HCT116 (cell line): ENCODE measurements at regions not wholly inside any gene's neighbourhood (a gene's known extent, or its start where the extent isn't known, plus 50 kb on each side); places are given as distances from the start of the nearest gene placed in this dataset.

Experiments used
- ATAC-seq: fragments of 200-7000 bp; cut with Tn5 transposase; 2 replicates; pipeline ENCODE4 v1.9.1; 2020; ENCODE audit warnings: mild to moderate bottlenecking, moderate library complexity
- BruUV-seq: library from RNA; stranded (reverse); fragments of 400-500 nt; replicated peaks from 2 replicates; lab custom pipeline; 2021; lab: Mats Ljungman, UMichigan
- CTCF ChIA-PET: fragments of 300-600 bp; sonication (Branson Sonifier 250); formaldehyde crosslinking; loops from one replicate; lab custom pipeline; 2021; ENCODE audit warnings: antibody characterized with exemption; lab: Charles Lee
- POLR2A ChIA-PET: fragments of 300-600, 350-600 bp; sonication (Branson Sonifier 250); formaldehyde crosslinking; loops from one replicate; lab custom pipeline; 2021; ENCODE audit warnings: antibody characterized with exemption; lab: Charles Lee
- RAD21 ChIA-PET, 2 experiments: fragments of 300-600 bp; sonication (Branson Sonifier 250); formaldehyde crosslinking; loops; one replicate each; lab custom pipeline; 2023; ENCODE audit warnings: low total read pairs in 2 of 2; ENCODE audit not compliant: uncharacterized antibody in 2 of 2, unreplicated experiment in 2 of 2, low non-redundant PET in 1 of 2; lab: Charles Lee
- DNase-seq: peaks from one replicate; pipeline ENCODE4 v3.0.0-alpha.2; 2010; ENCODE audit warnings: low read depth, low spot score
- H2AFZ ChIP-seq: fragments of 200-600 bp; shearing (Covaris generic), sonication (generic); 2 replicates; pipeline ENCODE4 v1.6.1; 2017; ENCODE audit warnings: low read depth, mixed run types, mixed read lengths, antibody characterized with exemption, low read length; ENCODE audit not compliant: poor library complexity, severe bottlenecking
- H3K27ac ChIP-seq: 2 replicates; pipeline ENCODE4 v1.5.1; 2012; ENCODE audit warnings: low read depth, low read length
- H3K27me3 ChIP-seq: fragments of 200-600 bp; sonication (generic); 2 replicates; pipeline ENCODE4 v1.6.1; 2016; ENCODE audit warnings: mixed run types, low read length, mixed read lengths; ENCODE audit not compliant: insufficient read depth
- H3K36me3 ChIP-seq, 2 experiments: fragments of 200-500 bp in 1 of 2; fragments of 200-600 bp in 1 of 2; sonication (Bioruptor generic) in 1 of 2; sonication (generic) in 1 of 2; 2 replicates each; pipeline versions ENCODE4 v1.5.1 to v1.6.1; 2014 to 2016; ENCODE audit warnings: low read length in 2 of 2, inconsistent platforms in 1 of 2, mixed read lengths in 1 of 2, mixed run types in 1 of 2; ENCODE audit not compliant: insufficient read depth in 2 of 2, control insufficient read depth in 1 of 2
- H3K4me1 ChIP-seq, 2 experiments: fragments of 200-600 bp in 1 of 2; sonication (generic) in 1 of 2; 2 replicates each; pipeline versions ENCODE4 v1.5.1 to v1.6.1; 2012 to 2017; ENCODE audit warnings: low read length in 2 of 2, inconsistent platforms in 1 of 2, mild to moderate bottlenecking in 1 of 2, mixed read lengths in 1 of 2, mixed run types in 1 of 2, moderate library complexity in 1 of 2; ENCODE audit not compliant: insufficient read depth in 2 of 2, control insufficient read depth in 1 of 2
- H3K4me2 ChIP-seq: fragments of 200-600 bp; sonication (generic); 2 replicates; pipeline ENCODE4 v1.6.1; 2017; ENCODE audit warnings: mixed run types, low read length, mixed read lengths
- H3K4me3 ChIP-seq, 2 experiments: fragments of 200-600 bp in 1 of 2; sonication (generic) in 1 of 2; replicated peaks in 1 of 2; 2 replicates each; pipeline ENCODE4 v1.5.1; 2011 to 2016; ENCODE audit warnings: low read length in 2 of 2, control low read depth in 1 of 2, low read depth in 1 of 2, mild to moderate bottlenecking in 1 of 2, mixed read lengths in 1 of 2, mixed run types in 1 of 2
- H3K79me2 ChIP-seq: fragments of 200-600 bp; sonication (generic); 2 replicates; pipeline ENCODE4 v1.6.1; 2017; ENCODE audit warnings: mild to moderate bottlenecking, mixed run types, low read length, moderate library complexity, mixed read lengths; ENCODE audit not compliant: insufficient read depth
- H3K9ac ChIP-seq: fragments of 200-600 bp; sonication (generic); 2 replicates; pipeline ENCODE4 v1.6.1; 2016; ENCODE audit warnings: low read length, mixed read lengths
- H3K9me2 ChIP-seq: fragments of 200-600 bp; sonication (generic), shearing (Covaris generic); 2 replicates; pipeline ENCODE4 v1.6.1; 2017; ENCODE audit warnings: mixed run types, mild to moderate bottlenecking, moderate library complexity; ENCODE audit not compliant: insufficient read depth
- H3K9me3 ChIP-seq, 2 experiments: fragments of 200-500 bp in 1 of 2; fragments of 200-600 bp in 1 of 2; sonication (Bioruptor generic) in 1 of 2; sonication (generic) in 1 of 2; 2 replicates each; pipeline ENCODE4 v1.6.1; 2014 to 2017; ENCODE audit warnings: low read length in 2 of 2, mixed read lengths in 2 of 2, inconsistent platforms in 1 of 2, low read depth in 1 of 2, mild to moderate bottlenecking in 1 of 2, mixed run types in 1 of 2, moderate library complexity in 1 of 2; ENCODE audit not compliant: control insufficient read depth in 1 of 2, insufficient read depth in 1 of 2
- H4K20me1 ChIP-seq: fragments of 200-600 bp; sonication (generic), shearing (Covaris generic); 2 replicates; pipeline ENCODE4 v1.6.1; 2017; ENCODE audit warnings: mixed run types, mild to moderate bottlenecking, moderate library complexity; ENCODE audit not compliant: insufficient read depth
- EGR1 ChIP-seq: IDR thresholded peaks from 2 replicates; pipeline ENCODE4 v1.6.1; 2012; ENCODE audit warnings: low read depth
- ELF1 ChIP-seq: IDR thresholded peaks from 2 replicates; pipeline ENCODE4 v1.6.1; 2012; ENCODE audit warnings: low read depth, borderline replicate concordance
- EZH2 ChIP-seq: fragments of 200-600 bp; sonication (generic); IDR thresholded peaks from 2 replicates; pipeline ENCODE4 v1.6.1; 2017; ENCODE audit warnings: antibody characterized with exemption, mixed run types
- EZH2phosphoT487 ChIP-seq: fragments of 200-600 bp; IDR thresholded peaks from 2 replicates; pipeline ENCODE4 v1.6.1; 2018; ENCODE audit warnings: antibody characterized with exemption, borderline replicate concordance
- FOSL1 ChIP-seq: IDR thresholded peaks from 2 replicates; pipeline ENCODE4 v1.6.1; 2012; ENCODE audit warnings: low read depth
- MAX ChIP-seq: IDR thresholded peaks from 2 replicates; pipeline ENCODE4 v1.6.1; 2012
- POLR2AphosphoS5 ChIP-seq: IDR thresholded peaks from 2 replicates; pipeline ENCODE4 v1.6.1; 2011; ENCODE audit warnings: mild to moderate bottlenecking, low read depth, low read length, moderate library complexity
- SP1 ChIP-seq: IDR thresholded peaks from 2 replicates; pipeline ENCODE4 v1.6.1; 2012; ENCODE audit warnings: low read depth
- YY1 ChIP-seq: IDR thresholded peaks from 2 replicates; pipeline ENCODE4 v1.6.1; 2011; ENCODE audit warnings: low read length, low read depth, moderate library complexity, mild to moderate bottlenecking; ENCODE audit not compliant: insufficient replicate concordance; ENCODE audit errors: extremely low read depth
- intact Hi-C: fragments of 100-400 bp; cut with micrococcal nuclease; formaldehyde crosslinking; loops from 2 replicates; pipeline ENCODE4 v1.10.0; 2022
- TF ChIP-seq, protein P1 (sequence below), 3 experiments: fragments of 200-600 bp in 1 of 3; sonication (generic) in 1 of 3; IDR thresholded peaks in 2 of 3; conservative IDR thresholded peaks in 1 of 3; 2 replicates each; pipeline ENCODE4 v1.5.1; 2012 to 2017; ENCODE audit warnings: low read depth in 2 of 3, low read length in 2 of 3, antibody characterized with exemption in 1 of 3, borderline replicate concordance in 1 of 3, control low read depth in 1 of 3, mild to moderate bottlenecking in 1 of 3, mixed read lengths in 1 of 3, mixed run types in 1 of 3, moderate library complexity in 1 of 3; ENCODE audit not compliant: insufficient read depth in 1 of 3
- TF ChIP-seq, protein P2 (sequence below): IDR thresholded peaks from 2 replicates; pipeline ENCODE4 v1.6.1; 2011; ENCODE audit warnings: mild to moderate bottlenecking, low read length, moderate library complexity; ENCODE audit not compliant: insufficient replicate concordance; ENCODE audit errors: extremely low read depth
- TF ChIP-seq, protein P3 (sequence below): IDR thresholded peaks from 2 replicates; pipeline ENCODE4 v1.6.1; 2012

GRCh38 chr2:122500316-122501105, 745.1 kb downstream of the TSN start:
- Histone ChIP-seq H3K36me3 (no peaks in the 10 kb centered on the region), H3K9me3 (peaks cover 0 to 14% of the 10 kb centered on the region in 2 experiments; a peak in 2 of 4 replicates), H3K27ac (no peak overlapping the region), H4K20me1 (no peaks in the 10 kb centered on the region), H3K4me2 (no peak overlapping the region), H3K9me2 (no peaks in the 10 kb centered on the region), H3K4me1 (no peaks in the 10 kb centered on the region), H3K4me3 (no peak overlapping the region), H3K27me3 (no peaks in the 10 kb centered on the region), H3K9ac (no peak overlapping the region), H3K79me2 (no peaks in the 10 kb centered on the region), H2AFZ (no peak overlapping the region)
- ChIA-PET RAD21 (no interaction called here), POLR2A (no interaction called here), CTCF (no interaction called here)
- no peak for ATAC-seq
- no peak for DNase-seq
- TF ChIP-seq, protein P1, sequence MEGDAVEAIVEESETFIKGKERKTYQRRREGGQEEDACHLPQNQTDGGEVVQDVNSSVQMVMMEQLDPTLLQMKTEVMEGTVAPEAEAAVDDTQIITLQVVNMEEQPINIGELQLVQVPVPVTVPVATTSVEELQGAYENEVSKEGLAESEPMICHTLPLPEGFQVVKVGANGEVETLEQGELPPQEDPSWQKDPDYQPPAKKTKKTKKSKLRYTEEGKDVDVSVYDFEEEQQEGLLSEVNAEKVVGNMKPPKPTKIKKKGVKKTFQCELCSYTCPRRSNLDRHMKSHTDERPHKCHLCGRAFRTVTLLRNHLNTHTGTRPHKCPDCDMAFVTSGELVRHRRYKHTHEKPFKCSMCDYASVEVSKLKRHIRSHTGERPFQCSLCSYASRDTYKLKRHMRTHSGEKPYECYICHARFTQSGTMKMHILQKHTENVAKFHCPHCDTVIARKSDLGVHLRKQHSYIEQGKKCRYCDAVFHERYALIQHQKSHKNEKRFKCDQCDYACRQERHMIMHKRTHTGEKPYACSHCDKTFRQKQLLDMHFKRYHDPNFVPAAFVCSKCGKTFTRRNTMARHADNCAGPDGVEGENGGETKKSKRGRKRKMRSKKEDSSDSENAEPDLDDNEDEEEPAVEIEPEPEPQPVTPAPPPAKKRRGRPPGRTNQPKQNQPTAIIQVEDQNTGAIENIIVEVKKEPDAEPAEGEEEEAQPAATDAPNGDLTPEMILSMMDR (IDR thresholded peaks at IDR 0.05 in 2 of 3, conservative IDR thresholded peaks at IDR 0.05 in 1 of 3; ENCODE audit: borderline replicate concordance in 1 of 3, insufficient read depth in 1 of 3, low read depth in 2 of 3, low read length in 2 of 3), result no peak
- TF ChIP-seq EGR1 (no peak), FOSL1 (no peak), EZH2 (no peak), YY1 (no peak), ELF1 (no peak), POLR2AphosphoS5 (no peak), EZH2phosphoT487 (no peak), SP1 (no peak), MAX (no peak)
- TF ChIP-seq, protein P2, sequence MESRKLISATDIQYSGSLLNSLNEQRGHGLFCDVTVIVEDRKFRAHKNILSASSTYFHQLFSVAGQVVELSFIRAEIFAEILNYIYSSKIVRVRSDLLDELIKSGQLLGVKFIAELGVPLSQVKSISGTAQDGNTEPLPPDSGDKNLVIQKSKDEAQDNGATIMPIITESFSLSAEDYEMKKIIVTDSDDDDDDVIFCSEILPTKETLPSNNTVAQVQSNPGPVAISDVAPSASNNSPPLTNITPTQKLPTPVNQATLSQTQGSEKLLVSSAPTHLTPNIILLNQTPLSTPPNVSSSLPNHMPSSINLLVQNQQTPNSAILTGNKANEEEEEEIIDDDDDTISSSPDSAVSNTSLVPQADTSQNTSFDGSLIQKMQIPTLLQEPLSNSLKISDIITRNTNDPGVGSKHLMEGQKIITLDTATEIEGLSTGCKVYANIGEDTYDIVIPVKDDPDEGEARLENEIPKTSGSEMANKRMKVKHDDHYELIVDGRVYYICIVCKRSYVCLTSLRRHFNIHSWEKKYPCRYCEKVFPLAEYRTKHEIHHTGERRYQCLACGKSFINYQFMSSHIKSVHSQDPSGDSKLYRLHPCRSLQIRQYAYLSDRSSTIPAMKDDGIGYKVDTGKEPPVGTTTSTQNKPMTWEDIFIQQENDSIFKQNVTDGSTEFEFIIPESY, result no peak
- TF ChIP-seq, protein P3, sequence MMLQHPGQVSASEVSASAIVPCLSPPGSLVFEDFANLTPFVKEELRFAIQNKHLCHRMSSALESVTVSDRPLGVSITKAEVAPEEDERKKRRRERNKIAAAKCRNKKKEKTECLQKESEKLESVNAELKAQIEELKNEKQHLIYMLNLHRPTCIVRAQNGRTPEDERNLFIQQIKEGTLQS, result no peak
- BruUV-seq, result no TSS peak
- intact Hi-C loops, result no loop called here
